HEK293T (cell line): ENCODE measurements at regions not wholly inside any gene's neighbourhood (a gene's known extent, or its start where the extent isn't known, plus 50 kb on each side); places are given as distances from the start of the nearest gene placed in this dataset.

Source experiments
- CTCF ChIA-PET: fragments of 350-600 bp; formaldehyde crosslinking; extraction: SDS; loops from one replicate; lab custom pipeline; 2021; ENCODE audit warnings: antibody characterized with exemption, inconsistent platforms; lab: Yijun Ruan, JAX
- POLR2A ChIA-PET: fragments of 350-600 bp; formaldehyde crosslinking; extraction: SDS; loops from one replicate; lab custom pipeline; 2020; ENCODE audit warnings: antibody characterized with exemption, inconsistent platforms; lab: Yijun Ruan, JAX
- DNase-seq: peaks from one replicate; pipeline ENCODE4 v3.0.0; 2012; ENCODE audit warnings: mixed read lengths; ENCODE audit errors: extremely low spot score
- ARNT ChIP-seq: fragments of 450-650 bp; IDR thresholded peaks from 2 replicates; pipeline ENCODE4 v1.6.1; 2017; ENCODE audit warnings: mild to moderate bottlenecking
- BHLHE40 ChIP-seq: fragments of 450-650 bp; IDR thresholded peaks from 2 replicates; pipeline ENCODE4 v1.6.1; 2016; ENCODE audit warnings: mild to moderate bottlenecking, moderate library complexity, borderline replicate concordance
- CTBP1 ChIP-seq: fragments of 450-650 bp; IDR thresholded peaks from 2 replicates; pipeline ENCODE4 v1.6.1; 2016; ENCODE audit warnings: borderline replicate concordance
- ELF4 ChIP-seq: fragments of 450-650 bp; IDR thresholded peaks from 2 replicates; pipeline ENCODE4 v1.6.1; 2017; ENCODE audit warnings: antibody characterized with exemption
- FOXA1 ChIP-seq: fragments of 450-650 bp; IDR thresholded peaks from 2 replicates; pipeline ENCODE4 v1.6.1; 2016; ENCODE audit warnings: mild to moderate bottlenecking
- FOXK2 ChIP-seq: fragments of 450-650 bp; IDR thresholded peaks from 2 replicates; pipeline ENCODE4 v1.6.1; 2016; ENCODE audit warnings: mild to moderate bottlenecking
- FOXM1 ChIP-seq: fragments of 450-650 bp; IDR thresholded peaks from 2 replicates; pipeline ENCODE4 v1.6.1; 2017; ENCODE audit warnings: mild to moderate bottlenecking, borderline replicate concordance
- HDGF ChIP-seq: fragments of 450-650 bp; IDR thresholded peaks from 2 replicates; pipeline ENCODE4 v1.6.1; 2017; ENCODE audit warnings: antibody characterized with exemption, borderline replicate concordance
- L3MBTL2 ChIP-seq: fragments of 450-650 bp; conservative IDR thresholded peaks from 2 replicates; pipeline ENCODE4 v1.6.1; 2016; ENCODE audit warnings: mild to moderate bottlenecking
- LEF1 ChIP-seq: fragments of 450-650 bp; IDR thresholded peaks from 2 replicates; pipeline ENCODE4 v1.6.1; 2017; ENCODE audit warnings: mild to moderate bottlenecking, borderline replicate concordance
- NFRKB ChIP-seq: fragments of 450-650 bp; IDR thresholded peaks from 2 replicates; pipeline ENCODE4 v1.6.1; 2016; ENCODE audit warnings: mild to moderate bottlenecking, moderate library complexity
- PKNOX1 ChIP-seq: fragments of 450-650 bp; IDR thresholded peaks from 2 replicates; pipeline ENCODE4 v1.6.1; 2016
- SP1 ChIP-seq: fragments of 450-650 bp; IDR thresholded peaks from 2 replicates; pipeline ENCODE4 v1.6.1; 2017
- SUZ12 ChIP-seq: fragments of 450-650 bp; IDR thresholded peaks from 2 replicates; pipeline ENCODE4 v1.6.1; 2016; ENCODE audit warnings: mild to moderate bottlenecking
- TARDBP ChIP-seq: fragments of 450-650 bp; IDR thresholded peaks from 2 replicates; pipeline ENCODE4 v1.6.1; 2016
- ZNF384 ChIP-seq: fragments of 450-650 bp; IDR thresholded peaks from 2 replicates; pipeline ENCODE4 v1.6.1; 2016

DNA sequence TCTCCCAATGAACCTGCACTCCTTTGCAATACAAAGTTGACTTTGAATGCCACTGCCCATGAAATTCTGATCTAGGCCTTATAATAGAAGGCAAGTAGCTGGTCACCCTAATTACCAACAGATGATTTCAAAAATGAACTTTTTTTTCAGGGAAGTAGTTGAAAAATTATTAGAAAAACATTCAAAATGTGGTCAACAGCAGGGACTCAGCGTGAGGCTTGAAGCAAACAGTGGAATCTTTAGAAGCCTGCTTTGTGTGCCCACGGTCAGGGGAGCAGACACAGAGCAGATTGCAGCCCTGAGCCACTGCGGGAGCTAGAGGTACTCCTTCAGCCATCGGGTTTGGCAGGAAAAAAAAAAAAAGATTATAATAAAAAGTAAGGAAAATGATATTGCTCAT lies 87.1 kb upstream of the HEY2 start:
- TF ChIP-seq HDGF (no peak), FOXA1 (no peak), CTBP1 (no peak), TARDBP (no peak), ZNF384 (no peak), PKNOX1 (no peak), BHLHE40 (no peak), LEF1 (no peak), L3MBTL2 (no peak)
- POLR2A ChIA-PET, result no interaction called here
- CTCF ChIA-PET, result no interaction called here
- DNase-seq, result no peak

GRCh38 chr6:125665295-125665814 lies 84.1 kb upstream of the HEY2 start:
- TF ChIP-seq FOXM1 (no peak), L3MBTL2 (no peak), PKNOX1 (no peak)
- ChIA-PET POLR2A (no interaction called here), CTCF (no interaction called here)
- DNase-seq, result no peak

GRCh38 chr6:125667326-125667725 lies 82.1 kb upstream of the HEY2 start:
- POLR2A ChIA-PET, result no interaction called here
- DNase-seq, result no peak
- no peak for TF ChIP-seq FOXK2
- TF ChIP-seq SUZ12, result no peak
- no peak for TF ChIP-seq SP1
- no peak for TF ChIP-seq CTBP1
- TF ChIP-seq TARDBP, result no peak
- TF ChIP-seq BHLHE40, result no peak
- CTCF ChIA-PET, result no interaction called here

DNA sequence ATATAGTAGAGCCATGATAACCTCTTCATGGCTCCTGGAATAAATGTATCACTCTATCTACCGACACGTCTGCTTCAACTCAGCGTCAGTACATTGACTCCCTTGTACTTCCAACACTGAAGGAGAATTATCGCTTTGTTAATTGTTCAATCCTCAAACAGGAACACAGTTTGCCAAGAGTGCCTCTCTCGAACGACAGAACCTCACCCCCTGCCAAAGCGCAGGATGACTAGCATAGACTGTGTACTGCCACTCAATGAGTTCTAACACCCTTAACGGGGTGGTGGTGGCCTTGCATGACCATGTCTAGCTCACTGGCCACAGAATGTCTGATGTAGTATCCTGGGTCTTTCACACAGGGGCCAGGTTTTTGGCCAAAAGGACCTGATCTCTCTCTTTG lies 81.4 kb upstream of the HEY2 start:
- ChIA-PET CTCF (no interaction called here), POLR2A (no interaction called here)
- TF ChIP-seq LEF1, result no peak
- no peak for TF ChIP-seq SUZ12
- TF ChIP-seq NFRKB, result no peak
- TF ChIP-seq FOXM1, result no peak
- TF ChIP-seq BHLHE40, result no peak
- TF ChIP-seq FOXA1, result no peak
- no peak for TF ChIP-seq TARDBP
- no peak for TF ChIP-seq L3MBTL2
- no peak for TF ChIP-seq HDGF
- TF ChIP-seq ZNF384, result no peak
- no peak for TF ChIP-seq ELF4
- no peak for TF ChIP-seq PKNOX1
- TF ChIP-seq SP1, result no peak
- no peak for DNase-seq

GRCh38 chr6:125670568-125670967 lies 78.9 kb upstream of the HEY2 start:
- ChIA-PET CTCF (no interaction called here), POLR2A (no interaction called here)
- no peak for DNase-seq
- TF ChIP-seq FOXM1, result no peak
- TF ChIP-seq LEF1, result no peak
- TF ChIP-seq ELF4, result no peak
- no peak for TF ChIP-seq SUZ12

- CTCF ChIA-PET, result no interaction called here
- DNase-seq, result no peak
- POLR2A ChIA-PET, result no interaction called here
- TF ChIP-seq LEF1 (no peak), FOXA1 (no peak)
These were observed 78.1 kb upstream of the HEY2 start for GRCh38 chr6:125671323-125671722.

DNA sequence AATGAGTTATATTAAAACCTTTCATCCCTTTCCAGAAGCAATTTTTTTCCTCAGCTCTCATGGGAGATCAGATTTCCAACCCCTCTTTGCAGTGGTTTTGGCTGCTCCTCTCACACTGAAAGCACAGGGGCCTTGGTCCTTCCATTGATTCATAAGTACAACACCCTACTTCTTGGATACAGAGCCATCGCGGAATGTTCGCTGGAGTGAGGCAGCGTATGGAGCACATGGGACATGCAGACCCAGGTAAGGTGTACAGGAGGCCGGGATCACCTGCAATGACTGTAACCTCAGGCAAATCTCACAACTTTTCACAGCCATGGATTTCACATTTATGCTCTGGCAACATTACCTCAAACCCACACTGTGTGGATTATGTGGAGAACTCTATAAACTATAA lies 75.2 kb upstream of the HEY2 start:
- TF ChIP-seq NFRKB (no peak), ZNF384 (no peak), LEF1 (no peak), L3MBTL2 (no peak), SP1 (no peak), ARNT (no peak), HDGF (no peak), ELF4 (no peak), SUZ12 (no peak), CTBP1 (no peak), FOXM1 (no peak), PKNOX1 (no peak), FOXA1 (no peak), BHLHE40 (no peak), FOXK2 (no peak), TARDBP (no peak)
- ChIA-PET CTCF (no interaction called here), POLR2A (no interaction called here)
- no peak for DNase-seq
